ENCODE measurements at regions not wholly inside any gene's neighbourhood (a gene's known extent, or its start where the extent isn't known, plus 50 kb on each side); places are given as distances from the start of the nearest gene placed in this dataset.

DNA sequence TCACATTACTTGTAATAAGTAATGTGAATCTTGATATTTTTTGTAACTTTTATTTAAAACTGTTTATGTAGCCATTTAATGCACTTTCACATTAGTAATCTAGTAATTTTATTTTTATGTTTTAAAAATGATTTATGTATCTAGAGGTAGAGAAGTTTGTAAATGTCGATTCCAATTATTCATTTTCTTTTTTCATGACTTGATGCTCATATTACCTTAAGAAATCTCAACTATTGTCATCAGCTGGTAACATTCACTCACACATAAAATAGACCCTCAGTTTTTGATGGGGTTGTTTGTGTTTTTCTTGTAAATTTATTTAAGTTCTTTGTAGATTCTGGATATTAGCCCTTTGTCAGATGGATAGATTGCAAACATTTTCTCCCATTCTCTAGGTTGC lies 351.7 kb upstream of the CDH7 start (continued):
- TF ChIP-seq PRDM15 (CRISPR knock-in tag; IDR thresholded peaks at IDR 0.05) (no peak), ZNF416 (CRISPR knock-in tag; IDR thresholded peaks at IDR 0.05) (no peak), ZNF232 (CRISPR knock-in tag; IDR thresholded peaks at IDR 0.05) (no peak), IRF1 (CRISPR knock-in tag; IDR thresholded peaks at IDR 0.05) (no peak), OVOL2 (CRISPR knock-in tag; IDR thresholded peaks at IDR 0.05; ENCODE audit: borderline replicate concordance) (no peak), ZBTB43 (CRISPR knock-in tag; IDR thresholded peaks at IDR 0.05) (no peak)

DNA sequence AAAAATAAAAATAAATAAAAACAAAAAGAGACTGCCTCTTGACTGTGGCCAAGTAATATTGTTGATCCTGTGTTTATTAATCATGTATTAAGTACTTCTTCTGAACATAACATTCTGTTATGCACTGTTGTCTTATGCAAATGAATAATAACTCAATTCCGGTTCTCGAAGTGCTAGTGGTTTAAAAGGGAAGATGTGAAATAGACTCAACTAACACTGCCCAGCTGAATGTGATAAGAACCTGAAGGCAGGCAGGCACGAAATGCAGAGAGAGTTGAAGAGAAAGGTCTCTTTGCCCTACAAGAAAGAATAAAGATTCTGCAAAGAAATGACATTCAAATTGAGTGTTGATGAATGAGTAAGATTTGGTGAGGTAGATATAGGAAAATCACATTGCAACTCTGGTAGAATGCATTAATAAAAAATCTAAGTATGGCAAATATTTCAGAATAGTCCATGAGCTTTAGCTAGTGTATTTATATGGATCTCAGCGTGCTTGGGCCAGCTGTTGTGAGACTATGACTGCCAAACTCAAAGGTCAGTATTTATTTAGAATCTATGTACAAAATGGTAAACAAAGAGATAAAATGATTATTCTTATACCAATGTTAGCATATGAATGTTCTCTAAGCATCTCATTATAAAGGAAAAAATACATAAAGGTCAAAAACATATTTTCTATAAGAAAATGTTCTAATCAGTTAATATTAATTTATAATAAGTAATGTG lies 352.3 kb upstream of the CDH7 start:
- DNase-seq (ENCODE audit: low spot score) = no peak
- no peak overlapping the region for H3K27ac Mint-ChIP-seq
- ChIA-PET POLR2A (no interaction called here), CTCF (no interaction called here)
- TF ChIP-seq, protein P1, sequence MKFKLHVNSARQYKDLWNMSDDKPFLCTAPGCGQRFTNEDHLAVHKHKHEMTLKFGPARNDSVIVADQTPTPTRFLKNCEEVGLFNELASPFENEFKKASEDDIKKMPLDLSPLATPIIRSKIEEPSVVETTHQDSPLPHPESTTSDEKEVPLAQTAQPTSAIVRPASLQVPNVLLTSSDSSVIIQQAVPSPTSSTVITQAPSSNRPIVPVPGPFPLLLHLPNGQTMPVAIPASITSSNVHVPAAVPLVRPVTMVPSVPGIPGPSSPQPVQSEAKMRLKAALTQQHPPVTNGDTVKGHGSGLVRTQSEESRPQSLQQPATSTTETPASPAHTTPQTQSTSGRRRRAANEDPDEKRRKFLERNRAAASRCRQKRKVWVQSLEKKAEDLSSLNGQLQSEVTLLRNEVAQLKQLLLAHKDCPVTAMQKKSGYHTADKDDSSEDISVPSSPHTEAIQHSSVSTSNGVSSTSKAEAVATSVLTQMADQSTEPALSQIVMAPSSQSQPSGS (CRISPR knock-in tag; IDR thresholded peaks at IDR 0.05; ENCODE audit: borderline replicate concordance, low read depth) = no peak
- TF ChIP-seq IRF2 (CRISPR knock-in tag; IDR thresholded peaks at IDR 0.05; ENCODE audit: borderline replicate concordance, low read depth) (no peak), TEAD1 (CRISPR knock-in tag; IDR thresholded peaks at IDR 0.05) (no peak), TCF7 (CRISPR knock-in tag; IDR thresholded peaks at IDR 0.05; ENCODE audit: low read depth) (no peak), CBFB (CRISPR knock-in tag; IDR thresholded peaks at IDR 0.05; ENCODE audit: low read depth) (no peak), MLX (CRISPR knock-in tag; IDR thresholded peaks at IDR 0.05) (no peak), ZNF317 (CRISPR knock-in tag; IDR thresholded peaks at IDR 0.05; ENCODE audit: borderline replicate concordance, low read depth) (no peak), IRF1 (CRISPR knock-in tag; IDR thresholded peaks at IDR 0.05) (no peak), STAT6 (CRISPR knock-in tag; conservative IDR thresholded peaks at IDR 0.05; ENCODE audit: low read depth) (no peak), FOXJ3 (CRISPR knock-in tag; IDR thresholded peaks at IDR 0.05; ENCODE audit: borderline replicate concordance) (no peak), NFATC4 (CRISPR knock-in tag; IDR thresholded peaks at IDR 0.05) (no peak), ZBTB21 (CRISPR knock-in tag; IDR thresholded peaks at IDR 0.05; ENCODE audit: borderline replicate concordance) (no peak), HMGA2 (CRISPR knock-in tag; IDR thresholded peaks at IDR 0.05) (no peak), JAZF1 (CRISPR knock-in tag; IDR thresholded peaks at IDR 0.05) (no peak), ETV6 (CRISPR knock-in tag; IDR thresholded peaks at IDR 0.05) (no peak), SMAD3 (CRISPR knock-in tag; IDR thresholded peaks at IDR 0.05; ENCODE audit: borderline replicate concordance) (no peak)
- H3K4me3 Mint-ChIP-seq = no peak overlapping the region
- no peaks in the 10 kb centered on the region for H3K36me3 Mint-ChIP-seq
- 0 out of 2 replicates have a peak, but pooled peaks cover 5% of the 10 kb centered on the region for H3K9me3 Mint-ChIP-seq
- peaks cover 7% of the 10 kb centered on the region for H3K4me1 Mint-ChIP-seq
- no peak for ATAC-seq
- H3K27me3 Mint-ChIP-seq (ENCODE audit: low read depth) = no peaks in the 10 kb centered on the region
